ENCODE measurements at regions not wholly inside any gene's neighbourhood (a gene's known extent, or its start where the extent isn't known, plus 50 kb on each side); places are given as distances from the start of the nearest gene placed in this dataset.
"Not testable (repeated sequence)": the region's sequence is repeated elsewhere in the genome, so short reads cannot be mapped to it uniquely, and the experiment has no call there.

GRCh38 chrX:117458243-117458968 lies 658.2 kb downstream of the KLHL13 start:
- no peak for DNase-seq

GRCh38 chrX:117455787-117456186 lies 660.8 kb downstream of the KLHL13 start:
- no peak for DNase-seq

- no peak for DNase-seq
Observed at GRCh38 chrX:117429501-117429900, 687.1 kb downstream of the KLHL13 start.

GRCh38 chrX:117407449-117408150 lies 709.0 kb downstream of the KLHL13 start:
- DNase-seq: no peak

GRCh38 chrX:117400839-117401238 lies 715.8 kb downstream of the KLHL13 start:
- no peak for DNase-seq

GRCh38 chrX:117400005-117400404 lies 716.6 kb downstream of the KLHL13 start:
- no peak for DNase-seq

GRCh38 chrX:117397844-117398243 lies 718.8 kb downstream of the KLHL13 start:
- DNase-seq: no peak

GRCh38 chrX:117394506-117395070 lies 722.0 kb downstream of the KLHL13 start:
- not testable (repeated sequence) for DNase-seq

GRCh38 chrX:117392360-117392759 lies 724.2 kb downstream of the KLHL13 start:
- not testable (repeated sequence) for DNase-seq

GRCh38 chrX:117376460-117376859 lies 740.1 kb downstream of the KLHL13 start:
- no peak for DNase-seq

GRCh38 chrX:117335209-117335608 lies 781.4 kb downstream of the KLHL13 start:
- no peak for DNase-seq

GRCh38 chrX:117327373-117327772 lies 789.2 kb downstream of the KLHL13 start:
- DNase-seq: no peak

GRCh38 chrX:117325706-117326105 lies 790.9 kb downstream of the KLHL13 start:
- DNase-seq: no peak

GRCh38 chrX:117305168-117305766 lies 811.3 kb downstream of the KLHL13 start:
- DNase-seq: no peak

- no peak for DNase-seq
Observed at GRCh38 chrX:117301086-117301485, 815.5 kb downstream of the KLHL13 start.

- no peak for DNase-seq
Observed at GRCh38 chrX:117291760-117292159, 824.9 kb downstream of the KLHL13 start.

GRCh38 chrX:117274965-117275364 lies 812.2 kb upstream of the CT83 start:
- DNase-seq: no peak

Measured in NCI-H1930 (cell line).